GM12873 (cell line): ENCODE measurements at regions not wholly inside any gene's neighbourhood (a gene's known extent, or its start where the extent isn't known, plus 50 kb on each side); places are given as distances from the start of the nearest gene placed in this dataset.

ENCODE experiments used
- CTCF ChIP-seq: IDR thresholded peaks from 2 replicates; pipeline ENCODE4 v1.5.1; 2012; ENCODE audit warnings: low read depth, mild to moderate bottlenecking, moderate library complexity, low read length, control low read depth; ENCODE audit not compliant: insufficient read depth; ENCODE audit errors: missing control alignments

- TF ChIP-seq CTCF: no peak
Measured at GRCh38 chr7:50199824-50200223, 104.7 kb upstream of the IKZF1 start.

GRCh38 chr7:50197549-50197948, 104.5 kb upstream of the ZPBP start:
- no peak for TF ChIP-seq CTCF

GRCh38 chr7:50196719-50197118, 103.7 kb upstream of the ZPBP start:
- TF ChIP-seq CTCF: no peak

GRCh38 chr7:50190776-50191175, 97.7 kb upstream of the ZPBP start:
- TF ChIP-seq CTCF: no peak

GRCh38 chr7:50189371-50189770, 96.3 kb upstream of the ZPBP start:
- no peak for TF ChIP-seq CTCF

GRCh38 chr7:50185951-50186682, 93.1 kb upstream of the ZPBP start:
- TF ChIP-seq CTCF: no peak

GRCh38 chr7:50185208-50185607, 92.2 kb upstream of the ZPBP start:
- TF ChIP-seq CTCF: no peak
